Memory B cell (primary cell): ENCODE measurements at regions not wholly inside any gene's neighbourhood (a gene's known extent, or its start where the extent isn't known, plus 50 kb on each side); places are given as distances from the start of the nearest gene placed in this dataset.

Source experiments
- ATAC-seq: fragments of 150-1000 bp; cut with Tn5 transposase; 2 replicates; pipeline ENCODE4 v1.10.0; 2021; ENCODE audit warnings: low read depth, mild to moderate bottlenecking, moderate library complexity
- DNase-seq, 2 donors: peaks; one replicate each; pipeline ENCODE4 v3.0.0; 2022; ENCODE audit warnings: low spot score in 2 of 2
- H3K27ac Mint-ChIP-seq: one replicate; pipeline ENCODE4 v1.8.0; 2022; ENCODE audit warnings: mild to moderate bottlenecking, moderate library complexity, mixed read lengths
- H3K27me3 Mint-ChIP-seq: one replicate; pipeline ENCODE4 v1.8.0; 2022; ENCODE audit warnings: mixed read lengths
- H3K36me3 Mint-ChIP-seq: one replicate; pipeline ENCODE4 v1.8.0; 2022; ENCODE audit warnings: mild to moderate bottlenecking, mixed read lengths
- H3K4me1 Mint-ChIP-seq: one replicate; pipeline ENCODE4 v1.8.0; 2022; ENCODE audit warnings: mixed read lengths
- H3K4me3 Mint-ChIP-seq: one replicate; pipeline ENCODE4 v1.8.0; 2022; ENCODE audit warnings: mild to moderate bottlenecking, moderate library complexity, mixed read lengths
- H3K9me3 Mint-ChIP-seq: one replicate; pipeline ENCODE4 v1.8.0; 2022; ENCODE audit warnings: mixed read lengths

GRCh38 chr2:180456801-180457200 lies 449.7 kb upstream of the CWC22 start:
- Mint-ChIP-seq H3K4me3 (no peak overlapping the region), H3K36me3 (no peaks in the 10 kb centered on the region), H3K27ac (no peak overlapping the region), H3K27me3 (no peaks in the 10 kb centered on the region), H3K9me3 (no peaks in the 10 kb centered on the region), H3K4me1 (no peaks in the 10 kb centered on the region)
- DNase-seq (no peak), ATAC-seq (no peak)

GRCh38 chr2:180450841-180451240 lies 443.7 kb upstream of the CWC22 start:
- Mint-ChIP-seq H3K36me3 (no peaks in the 10 kb centered on the region), H3K4me1 (no peaks in the 10 kb centered on the region), H3K4me3 (no peak overlapping the region), H3K27me3 (no peaks in the 10 kb centered on the region), H3K9me3 (no peaks in the 10 kb centered on the region), H3K27ac (no peak overlapping the region)
- ATAC-seq (no peak), DNase-seq (no peak)

- H3K9me3 Mint-ChIP-seq = no peaks in the 10 kb centered on the region
- H3K27ac Mint-ChIP-seq = no peak overlapping the region
- no peak overlapping the region for H3K4me3 Mint-ChIP-seq
- no peaks in the 10 kb centered on the region for H3K36me3 Mint-ChIP-seq
- H3K27me3 Mint-ChIP-seq = no peaks in the 10 kb centered on the region
- no peaks in the 10 kb centered on the region for H3K4me1 Mint-ChIP-seq
- no peak for DNase-seq
- ATAC-seq = no peak
Measured at GRCh38 chr2:180449171-180449915, 442.2 kb upstream of the CWC22 start.

GRCh38 chr2:180446492-180446891 lies 439.4 kb upstream of the CWC22 start:
- Mint-ChIP-seq H3K27me3 (no peaks in the 10 kb centered on the region), H3K4me3 (no peak overlapping the region), H3K36me3 (no peaks in the 10 kb centered on the region), H3K9me3 (no peaks in the 10 kb centered on the region), H3K27ac (no peak overlapping the region), H3K4me1 (no peaks in the 10 kb centered on the region)
- ATAC-seq = no peak
- no peak for DNase-seq

- H3K4me1 Mint-ChIP-seq = no peaks in the 10 kb centered on the region
- ATAC-seq (no peak), DNase-seq (no peak)
- no peak overlapping the region for H3K4me3 Mint-ChIP-seq
- H3K27ac Mint-ChIP-seq = no peak overlapping the region
- H3K27me3 Mint-ChIP-seq = no peaks in the 10 kb centered on the region
- no peaks in the 10 kb centered on the region for H3K36me3 Mint-ChIP-seq
- no peaks in the 10 kb centered on the region for H3K9me3 Mint-ChIP-seq
Measured at GRCh38 chr2:180443888-180444287, 436.8 kb upstream of the CWC22 start.

- no peak for DNase-seq
- ATAC-seq = no peak
Measured at GRCh38 chr2:180442860-180443644, 436.0 kb upstream of the CWC22 start.

GRCh38 chr2:180419212-180419611 lies 412.1 kb upstream of the CWC22 start:
- Mint-ChIP-seq H3K27me3 (peaks cover under 1% of the 10 kb centered on the region), H3K27ac (no peak overlapping the region), H3K9me3 (peaks cover 5% of the 10 kb centered on the region)

More at GRCh38 chr2:180442860-180443644, 436.0 kb upstream of the CWC22 start:
- Mint-ChIP-seq H3K9me3 (no peaks in the 10 kb centered on the region), H3K4me3 (no peak overlapping the region), H3K36me3 (no peaks in the 10 kb centered on the region), H3K27me3 (no peaks in the 10 kb centered on the region), H3K4me1 (no peaks in the 10 kb centered on the region), H3K27ac (no peak overlapping the region)

GRCh38 chr2:180416627-180417026 lies 409.5 kb upstream of the CWC22 start:
- Mint-ChIP-seq H3K27me3 (no peaks in the 10 kb centered on the region), H3K4me1 (peaks cover 3% of the 10 kb centered on the region), H3K27ac (no peak overlapping the region), H3K36me3 (no peaks in the 10 kb centered on the region), H3K4me3 (no peak overlapping the region), H3K9me3 (peaks cover 4% of the 10 kb centered on the region)
- DNase-seq (no peak), ATAC-seq (no peak)

More at GRCh38 chr2:180419212-180419611, 412.1 kb upstream of the CWC22 start:
- Mint-ChIP-seq H3K4me1 (peaks cover 3% of the 10 kb centered on the region), H3K4me3 (no peak overlapping the region), H3K36me3 (no peaks in the 10 kb centered on the region)
- ATAC-seq (no peak), DNase-seq (no peak)

- Mint-ChIP-seq H3K27ac (no peak overlapping the region), H3K4me3 (no peak overlapping the region), H3K4me1 (no peaks in the 10 kb centered on the region), H3K36me3 (no peaks in the 10 kb centered on the region), H3K27me3 (no peaks in the 10 kb centered on the region), H3K9me3 (no peaks in the 10 kb centered on the region)
- DNase-seq (no peak), ATAC-seq (no peak)
Measured at GRCh38 chr2:180413336-180413735, 406.2 kb upstream of the CWC22 start.

GRCh38 chr2:180412219-180412618 lies 405.1 kb upstream of the CWC22 start:
- DNase-seq (no peak), ATAC-seq (no peak)
- no peak overlapping the region for H3K4me3 Mint-ChIP-seq
- H3K27me3 Mint-ChIP-seq = no peaks in the 10 kb centered on the region
- no peaks in the 10 kb centered on the region for H3K4me1 Mint-ChIP-seq
- H3K36me3 Mint-ChIP-seq = no peaks in the 10 kb centered on the region
- no peaks in the 10 kb centered on the region for H3K9me3 Mint-ChIP-seq
- no peak overlapping the region for H3K27ac Mint-ChIP-seq

- H3K36me3 Mint-ChIP-seq = no peaks in the 10 kb centered on the region
- H3K4me1 Mint-ChIP-seq = no peaks in the 10 kb centered on the region
- no peaks in the 10 kb centered on the region for H3K27me3 Mint-ChIP-seq
- DNase-seq = no peak
- H3K27ac Mint-ChIP-seq = no peak overlapping the region
- no peak for ATAC-seq
- no peak overlapping the region for H3K4me3 Mint-ChIP-seq
- no peaks in the 10 kb centered on the region for H3K9me3 Mint-ChIP-seq
Measured at GRCh38 chr2:180411661-180412060, 404.6 kb upstream of the CWC22 start.

- DNase-seq (no peak), ATAC-seq (no peak)
- H3K4me3 Mint-ChIP-seq = no peak overlapping the region
- no peaks in the 10 kb centered on the region for H3K27me3 Mint-ChIP-seq
- H3K9me3 Mint-ChIP-seq = no peaks in the 10 kb centered on the region
- H3K36me3 Mint-ChIP-seq = no peaks in the 10 kb centered on the region
- no peaks in the 10 kb centered on the region for H3K4me1 Mint-ChIP-seq
- no peak overlapping the region for H3K27ac Mint-ChIP-seq
Measured at GRCh38 chr2:180406687-180407086, 399.6 kb upstream of the CWC22 start.

GRCh38 chr2:180405520-180405919 lies 398.4 kb upstream of the CWC22 start:
- DNase-seq (no peak), ATAC-seq (no peak)
- H3K4me3 Mint-ChIP-seq = no peak overlapping the region
- no peak overlapping the region for H3K27ac Mint-ChIP-seq
- H3K4me1 Mint-ChIP-seq = no peaks in the 10 kb centered on the region
- no peaks in the 10 kb centered on the region for H3K9me3 Mint-ChIP-seq
- H3K36me3 Mint-ChIP-seq = no peaks in the 10 kb centered on the region
- no peaks in the 10 kb centered on the region for H3K27me3 Mint-ChIP-seq

GRCh38 chr2:180394305-180394704 lies 387.2 kb upstream of the CWC22 start:
- Mint-ChIP-seq H3K27ac (no peak overlapping the region), H3K9me3 (peaks cover 4% of the 10 kb centered on the region), H3K27me3 (peaks cover 1% of the 10 kb centered on the region), H3K36me3 (no peaks in the 10 kb centered on the region), H3K4me1 (no peaks in the 10 kb centered on the region), H3K4me3 (no peak overlapping the region)
- DNase-seq = no peak
- no peak for ATAC-seq
